ENCODE measurements at regions not wholly inside any gene's neighbourhood (a gene's known extent, or its start where the extent isn't known, plus 50 kb on each side); places are given as distances from the start of the nearest gene placed in this dataset.

GRCh38 chr2:128773641-128774319 lies 455.1 kb upstream of the HS6ST1 start:
- no peaks in the 10 kb centered on the region for H3K27me3 Mint-ChIP-seq
- intact Hi-C loops (cut with DNase I, micrococcal nuclease), result no loop called here
- Histone ChIP-seq H3K36me3 (ENCODE audit: insufficient read depth, low read length) (no peaks in the 10 kb centered on the region), H3K4me3 (ENCODE audit: low read length) (no peak overlapping the region), H3K9me3 (ENCODE audit: control insufficient read depth in 1 of 2, insufficient read depth in 1 of 2, low read length in 2 of 2) (peaks cover 0 to 11% of the 10 kb centered on the region in 2 experiments), H3K27ac (ENCODE audit: low read depth in 1 of 2, low read length in 2 of 2) (no peak overlapping the region), H3K4me1 (ENCODE audit: insufficient read depth, low read length) (no peaks in the 10 kb centered on the region), H3K27me3 (ENCODE audit: control insufficient read depth in 1 of 2, insufficient read depth in 2 of 2, low read length in 2 of 2) (no peaks in the 10 kb centered on the region)
- H3K4me1 Mint-ChIP-seq (ENCODE audit: low read depth), result no peaks in the 10 kb centered on the region
- no peaks in the 10 kb centered on the region for H3K36me3 Mint-ChIP-seq (ENCODE audit: low read depth)
- no peak overlapping the region for H3K27ac Mint-ChIP-seq
- no peak for TF ChIP-seq CTCF (IDR thresholded peaks at IDR 0.05)
- ATAC-seq (ENCODE audit: poor library complexity) (no peak), DNase-seq (no peak)
- ChIA-PET POLR2A (no interaction called here), CTCF (no interaction called here)
- H3K9me3 Mint-ChIP-seq, result no peaks in the 10 kb centered on the region
- H3K4me3 Mint-ChIP-seq, result no peak overlapping the region

- H3K27ac ChIP-seq (ENCODE audit: low read depth in 1 of 2, low read length in 2 of 2), result no peak overlapping the region
- CTCF ChIA-PET, result no interaction called here
- no peak for TF ChIP-seq CTCF (IDR thresholded peaks at IDR 0.05)
Observed at GRCh38 chr2:128774320-128775216, 455.9 kb upstream of the HS6ST1 start.

GRCh38 chr2:128775217-128775913 lies 456.7 kb upstream of the HS6ST1 start:
- no peak overlapping the region for H3K27ac ChIP-seq (ENCODE audit: low read depth in 1 of 2, low read length in 2 of 2)
- Mint-ChIP-seq H3K36me3 (ENCODE audit: low read depth) (no peaks in the 10 kb centered on the region), H3K4me1 (ENCODE audit: low read depth) (no peaks in the 10 kb centered on the region), H3K27ac (no peak overlapping the region), H3K27me3 (no peaks in the 10 kb centered on the region), H3K4me3 (no peak overlapping the region), H3K9me3 (no peaks in the 10 kb centered on the region)
- no peaks in the 10 kb centered on the region for H3K36me3 ChIP-seq (ENCODE audit: insufficient read depth, low read length)
- H3K4me1 ChIP-seq (ENCODE audit: insufficient read depth, low read length), result no peaks in the 10 kb centered on the region
- peak in 1 of 14 experiments; percentile 15 for DNase-seq
- intact Hi-C loops (cut with DNase I, micrococcal nuclease), result no loop called here
- no peak overlapping the region for H3K4me3 ChIP-seq (ENCODE audit: low read length)
- no peak for ATAC-seq (ENCODE audit: poor library complexity)
- ChIA-PET CTCF (no interaction called here), POLR2A (no interaction called here)
- peaks cover 0 to 10% of the 10 kb centered on the region in 2 experiments for H3K9me3 ChIP-seq (ENCODE audit: control insufficient read depth in 1 of 2, insufficient read depth in 1 of 2, low read length in 2 of 2)
- no peaks in the 10 kb centered on the region for H3K27me3 ChIP-seq (ENCODE audit: control insufficient read depth in 1 of 2, insufficient read depth in 2 of 2, low read length in 2 of 2)
- no peak for TF ChIP-seq CTCF (IDR thresholded peaks at IDR 0.05)

More at GRCh38 chr2:128774320-128775216, 455.9 kb upstream of the HS6ST1 start:
- POLR2A ChIA-PET, result no interaction called here
- H3K27me3 ChIP-seq (ENCODE audit: control insufficient read depth in 1 of 2, insufficient read depth in 2 of 2, low read length in 2 of 2), result no peaks in the 10 kb centered on the region
- Mint-ChIP-seq H3K27me3 (no peaks in the 10 kb centered on the region), H3K4me3 (no peak overlapping the region), H3K9me3 (no peaks in the 10 kb centered on the region), H3K4me1 (ENCODE audit: low read depth) (no peaks in the 10 kb centered on the region), H3K27ac (no peak overlapping the region), H3K36me3 (ENCODE audit: low read depth) (no peaks in the 10 kb centered on the region)
- intact Hi-C loops (cut with DNase I, micrococcal nuclease), result no loop called here
- no peak overlapping the region for H3K4me3 ChIP-seq (ENCODE audit: low read length)
- H3K9me3 ChIP-seq (ENCODE audit: control insufficient read depth in 1 of 2, insufficient read depth in 1 of 2, low read length in 2 of 2), result peaks cover 0 to 8% of the 10 kb centered on the region in 2 experiments
- no peaks in the 10 kb centered on the region for H3K4me1 ChIP-seq (ENCODE audit: insufficient read depth, low read length)
- ATAC-seq (ENCODE audit: poor library complexity) (no peak), DNase-seq (peak in 1 of 14 experiments; percentile 25)
- H3K36me3 ChIP-seq (ENCODE audit: insufficient read depth, low read length), result no peaks in the 10 kb centered on the region

Measured in CD4-positive, alpha-beta T cell (primary cell).